ENCODE measurements at regions not wholly inside any gene's neighbourhood (a gene's known extent, or its start where the extent isn't known, plus 50 kb on each side); places are given as distances from the start of the nearest gene placed in this dataset.

DNA sequence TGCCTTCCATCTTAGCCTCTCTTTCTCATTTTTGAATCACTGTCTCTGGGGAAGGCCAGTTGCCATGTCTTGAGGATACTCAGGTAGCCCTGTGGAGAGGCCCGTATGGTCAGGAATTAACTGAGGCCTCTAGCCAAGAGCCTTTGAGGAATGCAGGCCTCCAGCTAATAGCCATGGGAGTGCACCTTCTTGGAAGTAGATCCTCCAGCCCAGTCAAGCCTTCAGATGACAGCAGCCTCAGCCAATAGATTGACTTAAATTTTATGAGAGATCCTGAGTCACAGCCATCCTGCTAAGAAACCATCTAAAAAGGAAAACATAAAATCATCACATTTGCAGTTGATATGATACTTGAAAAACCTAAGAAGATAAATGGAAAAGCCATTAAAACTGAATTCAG, 112.5 kb upstream of the BNIP2 start:
- Histone ChIP-seq H3K9me3 (no peaks in the 10 kb centered on the region), H3K4me3 (no peak overlapping the region), H3K36me3 (no peaks in the 10 kb centered on the region), H3K27ac (no peak overlapping the region), H3K4me1 (no peaks in the 10 kb centered on the region), H3K27me3 (peaks cover 0 to 3% of the 10 kb centered on the region in 2 donors)
- intact Hi-C loops (cut with DNase I) = no loop called here
- TF ChIP-seq CTCF (IDR thresholded peaks at IDR 0.05) = no peak
- ATAC-seq (no peak), DNase-seq (no peak)

DNA sequence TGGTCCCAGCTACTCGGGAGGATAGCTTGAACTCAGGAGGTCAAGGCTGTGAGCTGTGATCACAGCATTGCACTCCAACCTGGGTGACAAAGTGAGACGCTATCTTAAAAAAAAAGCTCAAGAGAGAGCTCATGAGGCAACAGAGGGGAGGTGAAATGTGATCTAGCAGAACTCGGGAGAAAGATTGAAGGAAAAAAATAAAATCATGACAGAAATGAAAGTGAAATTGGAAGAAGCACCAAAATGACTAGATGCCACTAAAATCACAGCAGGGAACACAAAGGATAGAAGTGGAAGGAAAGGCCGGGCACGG, 109.4 kb upstream of the BNIP2 start:
- intact Hi-C loops (cut with DNase I) = no loop called here
- H3K4me3 ChIP-seq = no peak overlapping the region
- H3K36me3 ChIP-seq = no peaks in the 10 kb centered on the region
- no peaks in the 10 kb centered on the region for H3K4me1 ChIP-seq
- H3K9me3 ChIP-seq = no peaks in the 10 kb centered on the region
- peaks cover 6 to 7% of the 10 kb centered on the region in 2 donors for H3K27me3 ChIP-seq
- ATAC-seq (no peak), DNase-seq (no peak)
- no peak for TF ChIP-seq CTCF (IDR thresholded peaks at IDR 0.05)
- H3K27ac ChIP-seq = no peak overlapping the region

DNA sequence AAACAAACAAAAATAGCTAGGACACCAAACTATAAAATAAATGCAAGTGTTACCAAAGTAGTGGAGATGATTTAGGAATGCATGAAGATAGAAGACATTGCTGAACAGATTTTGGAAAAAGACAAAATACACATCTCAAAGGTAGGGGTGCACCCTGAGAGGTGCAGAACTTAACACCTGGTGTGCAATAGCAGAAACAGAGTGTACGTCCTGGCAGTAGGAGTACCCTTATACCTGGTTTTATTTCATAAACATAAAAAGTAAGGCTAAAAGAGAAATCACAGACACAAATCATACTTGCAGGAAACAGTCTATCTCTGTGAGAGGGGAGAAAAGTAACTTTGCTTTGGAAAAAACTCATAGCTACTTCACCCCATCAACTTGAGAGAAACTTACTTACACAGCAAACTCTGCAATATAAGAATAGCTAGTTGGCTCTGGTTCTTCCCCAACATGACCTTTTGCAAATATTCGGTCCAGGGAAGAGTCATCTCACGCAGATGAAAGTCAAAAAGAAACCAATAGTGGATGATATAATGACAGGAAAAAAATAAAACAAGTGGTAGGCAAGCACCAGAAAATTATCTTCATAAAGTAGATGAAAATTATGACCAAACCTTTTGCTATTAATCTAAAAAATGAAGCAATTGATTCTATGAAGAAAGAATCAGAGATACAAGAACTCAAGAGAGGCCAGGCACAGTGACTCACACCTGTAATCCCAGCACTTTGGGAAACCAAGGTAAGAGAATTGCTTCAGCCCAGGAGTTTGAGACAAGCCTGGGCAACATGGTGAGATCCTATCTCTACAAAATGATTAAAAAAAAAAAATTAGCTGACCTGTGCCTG, 108.9 kb upstream of the BNIP2 start:
- ATAC-seq (no peak), DNase-seq (no peak)
- Histone ChIP-seq H3K9me3 (no peaks in the 10 kb centered on the region), H3K27me3 (peaks cover 6 to 9% of the 10 kb centered on the region in 2 donors), H3K4me1 (no peaks in the 10 kb centered on the region), H3K4me3 (no peak overlapping the region), H3K36me3 (no peaks in the 10 kb centered on the region), H3K27ac (no peak overlapping the region)
- intact Hi-C loops (cut with DNase I) = no loop called here
- TF ChIP-seq CTCF (IDR thresholded peaks at IDR 0.05) = no peak

- H3K9me3 ChIP-seq = no peaks in the 10 kb centered on the region
- no peak for TF ChIP-seq CTCF (IDR thresholded peaks at IDR 0.05)
- H3K27me3 ChIP-seq = peaks cover 6 to 29% of the 10 kb centered on the region in 2 donors
- intact Hi-C loops (cut with DNase I) = no loop called here
- H3K36me3 ChIP-seq = no peaks in the 10 kb centered on the region
- H3K4me3 ChIP-seq = no peak overlapping the region
- ATAC-seq (no peak), DNase-seq (no peak)
- H3K27ac ChIP-seq = no peak overlapping the region
- no peaks in the 10 kb centered on the region for H3K4me1 ChIP-seq
These were observed 105.2 kb upstream of the BNIP2 start for GRCh38 chr15:59794229-59794886.

- intact Hi-C loops (cut with DNase I) = no loop called here
- Histone ChIP-seq H3K9me3 (no peaks in the 10 kb centered on the region), H3K4me1 (no peaks in the 10 kb centered on the region), H3K27me3 (peaks cover 6 to 29% of the 10 kb centered on the region in 2 donors), H3K36me3 (no peaks in the 10 kb centered on the region), H3K4me3 (no peak overlapping the region), H3K27ac (no peak overlapping the region)
- TF ChIP-seq CTCF (IDR thresholded peaks at IDR 0.05) = no peak
- ATAC-seq (no peak), DNase-seq (no peak)
These were observed 103.2 kb upstream of the BNIP2 start for GRCh38 chr15:59792359-59792758.

All from left lung (tissue), 4 donors.